Left ventricle myocardium inferior (tissue), 1 donor: ENCODE measurements at regions not wholly inside any gene's neighbourhood (a gene's known extent, or its start where the extent isn't known, plus 50 kb on each side); places are given as distances from the start of the nearest gene placed in this dataset.
"Not testable (repeated sequence)": the region's sequence is repeated elsewhere in the genome, so short reads cannot be mapped to it uniquely, and the experiment has no call there.

Experiments used
- DNase-seq: peaks from one replicate; pipeline ENCODE4 v3.0.0-alpha.2; 2020
- H3K27ac ChIP-seq: fragments of 200-600 bp; replicated peaks from 2 replicates; pipeline ENCODE4 v1.8.0; 2021
- H3K27me3 ChIP-seq: fragments of 200-600 bp; 2 replicates; pipeline ENCODE4 v1.8.0; 2021; ENCODE audit warnings: low read depth
- H3K36me3 ChIP-seq: fragments of 200-600 bp; 2 replicates; pipeline ENCODE4 v1.8.0; 2021
- H3K4me1 ChIP-seq: fragments of 200-600 bp; 2 replicates; pipeline ENCODE4 v1.8.0; 2021
- H3K4me3 ChIP-seq: fragments of 200-600 bp; 2 replicates; pipeline ENCODE4 v1.8.0; 2021; ENCODE audit warnings: mild to moderate bottlenecking, moderate library complexity
- H3K9me3 ChIP-seq: fragments of 200-600 bp; replicated peaks from 2 replicates; pipeline ENCODE4 v1.8.0; 2021
- CTCF ChIP-seq: fragments of 200-600 bp; IDR thresholded peaks from 2 replicates; pipeline ENCODE4 v1.8.0; 2021; ENCODE audit warnings: antibody characterized with exemption, mild to moderate bottlenecking, borderline replicate concordance
- intact Hi-C: fragments of 100-400 bp; cut with micrococcal nuclease; formaldehyde crosslinking; loops from one replicate; pipeline ENCODE4 v1.11.0; 2022
- donor health status: DM: no; HTN: yes; CAD: no; lungs with severe emphysema.

GRCh38 chr6:128713461-128713860 lies 169.5 kb upstream of the LAMA2 start:
- Histone ChIP-seq H3K36me3 (no peaks in the 10 kb centered on the region), H3K27me3 (no peaks in the 10 kb centered on the region), H3K4me1 (peaks cover 4% of the 10 kb centered on the region), H3K27ac (no peak overlapping the region), H3K4me3 (no peak overlapping the region), H3K9me3 (no peaks in the 10 kb centered on the region)
- intact Hi-C loops = no loop called here
- TF ChIP-seq CTCF = no peak
- DNase-seq = no peak

DNA sequence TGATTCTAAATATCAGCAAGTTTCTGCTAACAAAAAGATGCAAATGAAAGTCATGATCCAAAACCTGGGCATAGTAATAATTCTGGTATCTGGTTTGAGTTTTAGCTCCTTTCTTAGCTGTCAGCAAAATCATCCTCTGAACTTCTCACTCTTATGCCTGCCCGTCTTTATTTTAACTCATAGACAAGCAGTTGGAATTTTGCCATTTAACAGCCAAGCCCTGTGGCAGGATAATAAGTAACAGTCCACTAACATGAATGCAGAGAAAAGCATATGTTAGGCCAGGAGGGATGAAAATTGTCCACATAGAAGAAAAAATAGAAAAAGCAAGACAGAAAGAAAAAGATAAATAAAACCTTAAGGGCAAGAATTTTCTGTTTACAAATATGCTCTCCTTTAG lies 170.0 kb upstream of the LAMA2 start:
- H3K36me3 ChIP-seq = no peaks in the 10 kb centered on the region
- no peak overlapping the region for H3K4me3 ChIP-seq
- no peaks in the 10 kb centered on the region for H3K27me3 ChIP-seq
- no peak for DNase-seq
- H3K9me3 ChIP-seq = no peaks in the 10 kb centered on the region
- TF ChIP-seq CTCF = no peak
- intact Hi-C loops = no loop called here
- peaks cover 4% of the 10 kb centered on the region for H3K4me1 ChIP-seq
- H3K27ac ChIP-seq = no peak overlapping the region

DNA sequence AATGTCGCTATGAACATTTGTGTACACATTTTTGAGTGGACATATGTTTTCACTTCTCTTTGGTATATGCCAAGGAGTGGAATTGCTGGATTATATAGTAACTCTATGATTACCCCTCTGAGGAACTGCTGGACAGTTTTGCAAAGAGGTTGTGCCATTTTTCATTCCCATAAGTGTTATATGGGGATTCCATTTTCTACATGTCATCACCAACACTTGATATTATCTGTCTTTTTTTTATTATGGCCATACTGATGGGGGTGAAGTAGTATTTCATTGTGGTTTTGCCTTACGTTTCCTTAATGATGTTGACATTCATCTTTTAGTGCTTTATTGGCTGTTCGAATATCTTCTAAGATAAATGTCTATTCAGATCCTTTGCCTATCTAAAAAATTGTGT lies 171.8 kb upstream of the LAMA2 start:
- Histone ChIP-seq H3K9me3 (no peaks in the 10 kb centered on the region), H3K4me1 (peaks cover 13% of the 10 kb centered on the region), H3K27ac (no peak overlapping the region), H3K27me3 (no peaks in the 10 kb centered on the region), H3K36me3 (no peaks in the 10 kb centered on the region), H3K4me3 (no peak overlapping the region)
- no peak for DNase-seq
- intact Hi-C loops = no loop called here
- TF ChIP-seq CTCF = no peak

GRCh38 chr6:128710315-128710714 lies 172.6 kb upstream of the LAMA2 start:
- H3K4me3 ChIP-seq = no peak overlapping the region
- H3K4me1 ChIP-seq = peaks cover 13% of the 10 kb centered on the region
- H3K9me3 ChIP-seq = no peaks in the 10 kb centered on the region
- no peak overlapping the region for H3K27ac ChIP-seq
- no peaks in the 10 kb centered on the region for H3K27me3 ChIP-seq
- no peak for DNase-seq
- no peaks in the 10 kb centered on the region for H3K36me3 ChIP-seq
- TF ChIP-seq CTCF = no peak
- intact Hi-C loops = no loop called here

GRCh38 chr6:128704601-128705000 lies 178.3 kb upstream of the LAMA2 start:
- no peaks in the 10 kb centered on the region for H3K36me3 ChIP-seq
- intact Hi-C loops = no loop called here
- no peak overlapping the region for H3K27ac ChIP-seq
- H3K27me3 ChIP-seq = no peaks in the 10 kb centered on the region
- no peak for TF ChIP-seq CTCF
- H3K4me3 ChIP-seq = no peak overlapping the region
- H3K4me1 ChIP-seq = peaks cover 9% of the 10 kb centered on the region
- DNase-seq = no peak
- no peaks in the 10 kb centered on the region for H3K9me3 ChIP-seq

DNA sequence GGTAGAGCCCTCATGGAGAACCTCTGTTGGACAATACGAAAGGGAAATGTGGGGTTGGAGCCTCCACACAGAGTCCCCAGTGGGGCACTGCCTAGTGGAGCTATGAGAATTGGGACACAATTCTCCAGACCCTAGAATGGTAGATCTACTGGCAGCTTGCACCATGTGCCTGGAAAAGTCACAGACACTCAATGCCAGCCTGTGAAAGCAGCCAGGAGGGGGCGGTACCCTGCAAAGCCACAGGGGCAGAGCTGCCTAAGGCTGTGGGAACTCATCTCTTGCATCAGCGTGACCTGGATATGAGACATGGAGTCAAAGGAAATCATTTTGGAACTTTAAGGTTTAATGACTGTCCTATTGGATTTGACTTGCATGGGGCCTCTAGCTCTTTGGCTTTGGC lies 179.1 kb upstream of the LAMA2 start:
- H3K36me3 ChIP-seq, H3K9me3 ChIP-seq, DNase-seq, intact Hi-C loops, H3K4me3 ChIP-seq, H3K27me3 ChIP-seq, H3K27ac ChIP-seq, H3K4me1 ChIP-seq: not testable (repeated sequence)
